Ectodermal cell (in vitro differentiated cells): ENCODE measurements at regions not wholly inside any gene's neighbourhood (a gene's known extent, or its start where the extent isn't known, plus 50 kb on each side); places are given as distances from the start of the nearest gene placed in this dataset.

Source experiments
- H3K27ac ChIP-seq: 2 replicates; pipeline ENCODE4 v1.7.0; 2013; ENCODE audit warnings: mild to moderate bottlenecking, low read depth, low read length; ENCODE audit not compliant: insufficient read depth, poor library complexity, severe bottlenecking
- H3K27me3 ChIP-seq: 2 replicates; pipeline ENCODE4 v1.7.0; 2013; ENCODE audit warnings: mild to moderate bottlenecking, low read length; ENCODE audit not compliant: insufficient read depth, control insufficient read depth, poor library complexity, severe bottlenecking
- H3K36me3 ChIP-seq: one replicate; pipeline ENCODE4 v1.7.0; 2013; ENCODE audit warnings: low read length; ENCODE audit not compliant: control insufficient read depth, insufficient read depth
- H3K4me1 ChIP-seq: one replicate; pipeline ENCODE4 v1.7.0; 2013; ENCODE audit warnings: low read length; ENCODE audit not compliant: control insufficient read depth, insufficient read depth
- H3K4me3 ChIP-seq: 2 replicates; pipeline ENCODE4 v1.7.0; 2013; ENCODE audit warnings: low read depth, low read length, control low read depth; ENCODE audit not compliant: insufficient read depth
- H3K9me3 ChIP-seq: 2 replicates; pipeline ENCODE4 v1.7.0; 2013; ENCODE audit warnings: mild to moderate bottlenecking, low read length, moderate library complexity; ENCODE audit not compliant: control insufficient read depth
- WGBS, 2 experiments: methylation state at CpG; one replicate each; pipeline ENCODE4 v1.1.7; 2013; ENCODE audit warnings: missing lambda C conversion rate in 2 of 2; 5-methylcytosine and 5-hydroxymethylcytosine counted together

- Histone ChIP-seq H3K9me3 (no peaks in the 10 kb centered on the region), H3K36me3 (no peaks in the 10 kb centered on the region), H3K4me3 (no peak overlapping the region), H3K27me3 (no peaks in the 10 kb centered on the region), H3K4me1 (no peaks in the 10 kb centered on the region), H3K27ac (no peak overlapping the region)
- 71 to 78% methylated on average over 2 of the region's 2 CpGs for WGBS, 2 experiments
Measured at GRCh38 chr4:62901101-62901500, 1508.1 kb downstream of the TECRL start.

DNA sequence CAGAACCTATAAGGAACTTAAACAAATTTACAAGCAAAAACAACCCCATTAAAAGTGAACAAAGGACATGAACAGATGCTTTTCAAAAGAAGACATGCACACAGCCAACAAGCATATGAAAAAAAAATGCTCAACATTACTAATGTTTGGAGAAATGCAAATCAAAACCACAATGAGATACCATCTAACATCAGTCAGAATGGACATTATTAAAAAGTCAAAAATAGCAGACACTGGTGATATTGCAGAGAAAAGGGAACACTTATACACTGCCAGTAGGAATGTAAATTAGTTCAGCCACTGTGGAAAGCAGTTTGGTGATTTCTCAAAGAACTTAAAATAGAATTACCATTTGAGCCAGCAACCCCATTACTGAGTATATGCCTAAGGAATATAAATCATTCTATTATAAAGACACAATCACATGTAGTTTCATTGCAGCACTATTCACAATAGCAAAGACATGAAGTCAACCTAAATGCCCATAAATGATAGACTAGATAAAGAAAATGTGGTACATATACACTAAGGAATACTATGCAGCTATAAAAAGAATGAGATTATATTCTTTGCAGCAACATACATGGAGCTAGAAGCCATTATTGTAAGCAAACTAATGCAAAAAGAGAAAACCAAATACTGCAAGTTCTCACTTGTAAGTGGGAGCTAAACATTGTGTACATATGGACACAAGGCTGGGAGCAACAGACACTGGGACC is 1509.4 kb downstream of the TECRL start:
- Histone ChIP-seq H3K4me1 (no peaks in the 10 kb centered on the region), H3K9me3 (no peaks in the 10 kb centered on the region), H3K27ac (no peak overlapping the region), H3K36me3 (no peaks in the 10 kb centered on the region), H3K4me3 (no peak overlapping the region), H3K27me3 (no peaks in the 10 kb centered on the region)

- Histone ChIP-seq H3K27ac (no peak overlapping the region), H3K27me3 (no peaks in the 10 kb centered on the region), H3K36me3 (no peaks in the 10 kb centered on the region), H3K9me3 (no peaks in the 10 kb centered on the region), H3K4me3 (no peak overlapping the region), H3K4me1 (no peaks in the 10 kb centered on the region)
- 92 to 96% methylated on average over 5 of the region's 5 CpGs for WGBS, 2 experiments
Measured at GRCh38 chr4:62898115-62898514, 1511.1 kb downstream of the TECRL start.

DNA sequence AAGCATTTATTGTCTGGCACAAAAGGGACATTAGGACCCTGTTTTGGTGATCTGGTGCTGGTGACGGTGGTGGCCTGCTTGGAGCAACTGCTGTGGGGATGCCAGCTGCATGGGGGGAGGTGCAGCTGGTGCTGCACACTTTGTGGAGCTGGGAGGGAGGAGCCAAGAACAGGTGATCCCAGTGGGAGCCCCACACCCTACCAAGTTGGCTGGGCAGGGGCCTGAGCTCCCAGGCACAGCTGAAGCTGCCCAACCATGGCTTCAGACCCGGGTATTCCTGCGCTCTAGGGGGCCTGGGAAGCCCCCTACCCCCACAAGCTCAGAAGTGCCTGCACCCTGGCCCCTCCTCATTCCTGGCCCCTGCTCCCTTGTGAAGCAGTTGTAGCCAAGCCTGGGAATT is 1512.5 kb downstream of the TECRL start:
- Histone ChIP-seq H3K9me3 (no peaks in the 10 kb centered on the region), H3K27me3 (no peaks in the 10 kb centered on the region), H3K27ac (no peak overlapping the region), H3K36me3 (no peaks in the 10 kb centered on the region), H3K4me1 (no peaks in the 10 kb centered on the region), H3K4me3 (no peak overlapping the region)
- WGBS, 2 experiments, result 89 to 96% methylated on average over 3 of the region's 3 CpGs

DNA sequence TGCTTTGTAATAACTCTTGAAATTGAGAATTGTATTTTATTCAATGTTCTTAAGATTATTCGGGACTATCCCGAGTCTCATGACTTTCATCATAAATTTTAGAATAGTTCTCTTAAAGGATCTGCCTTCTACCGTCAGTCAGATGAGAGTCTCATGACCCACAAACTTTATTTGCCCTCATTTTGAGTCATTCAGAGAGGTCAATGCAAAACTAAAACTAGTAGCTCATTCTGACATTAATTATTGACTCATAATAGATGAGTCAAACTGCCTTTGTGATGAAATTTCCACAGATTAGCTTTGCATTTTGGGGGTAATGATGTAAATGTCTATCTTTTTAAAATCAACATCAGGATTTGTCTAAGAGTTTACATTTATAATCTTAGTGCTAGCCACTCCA is 1527.3 kb downstream of the TECRL start:
- Histone ChIP-seq H3K36me3 (no peaks in the 10 kb centered on the region), H3K9me3 (no peaks in the 10 kb centered on the region), H3K4me3 (no peak overlapping the region), H3K27me3 (no peaks in the 10 kb centered on the region), H3K4me1 (no peaks in the 10 kb centered on the region), H3K27ac (no peak overlapping the region)
- 93 to 98% methylated on average over 3 of the region's 3 CpGs for WGBS, 2 experiments

DNA sequence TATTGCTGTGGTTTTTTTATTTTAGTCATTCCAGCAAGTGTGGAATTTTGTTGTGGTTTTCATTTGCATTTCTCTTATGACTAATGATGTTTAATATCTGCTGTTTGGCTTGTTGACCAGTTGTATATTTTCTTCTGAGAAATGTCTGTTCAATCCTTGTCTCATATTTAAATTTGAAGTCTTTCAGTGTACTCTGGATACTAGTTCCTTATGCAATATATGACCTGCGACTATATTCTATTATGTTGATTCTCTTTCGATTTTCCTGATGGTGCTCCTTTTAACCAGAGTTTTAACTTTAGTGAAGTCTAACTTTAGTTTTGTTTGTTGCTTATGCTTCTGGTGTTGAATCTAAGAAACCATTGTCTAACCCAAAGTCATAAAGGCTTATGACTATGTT is 1528.0 kb downstream of the TECRL start:
- H3K4me3 ChIP-seq, result no peak overlapping the region
- no peaks in the 10 kb centered on the region for H3K4me1 ChIP-seq

GRCh38 chr4:62872856-62873255 is 1536.4 kb downstream of the TECRL start:
- WGBS, 2 experiments, result 94% methylated on average over 3 of the region's 3 CpGs
- Histone ChIP-seq H3K36me3 (no peaks in the 10 kb centered on the region), H3K27ac (no peak overlapping the region), H3K27me3 (no peaks in the 10 kb centered on the region), H3K4me3 (no peak overlapping the region), H3K4me1 (no peaks in the 10 kb centered on the region), H3K9me3 (no peaks in the 10 kb centered on the region)

More for the DNA sequence above, 1528.0 kb downstream of the TECRL start:
- WGBS, 2 experiments, result 94 to 100% methylated on average over 2 of the region's 2 CpGs
- H3K27ac ChIP-seq, result no peak overlapping the region
- H3K9me3 ChIP-seq, result no peaks in the 10 kb centered on the region
- H3K27me3 ChIP-seq, result no peaks in the 10 kb centered on the region
- no peaks in the 10 kb centered on the region for H3K36me3 ChIP-seq

- H3K27ac ChIP-seq, result no peak overlapping the region
- no peaks in the 10 kb centered on the region for H3K36me3 ChIP-seq
- no peaks in the 10 kb centered on the region for H3K4me1 ChIP-seq
- H3K4me3 ChIP-seq, result no peak overlapping the region
- H3K9me3 ChIP-seq, result no peaks in the 10 kb centered on the region
- H3K27me3 ChIP-seq, result no peaks in the 10 kb centered on the region
- WGBS, 2 experiments, result 80% methylated on average over 1 of the region's 1 CpG; no CpG with 5 or more reads in 1 of the 2 experiments
Measured at GRCh38 chr4:62871078-62871477, 1538.2 kb downstream of the TECRL start.

DNA sequence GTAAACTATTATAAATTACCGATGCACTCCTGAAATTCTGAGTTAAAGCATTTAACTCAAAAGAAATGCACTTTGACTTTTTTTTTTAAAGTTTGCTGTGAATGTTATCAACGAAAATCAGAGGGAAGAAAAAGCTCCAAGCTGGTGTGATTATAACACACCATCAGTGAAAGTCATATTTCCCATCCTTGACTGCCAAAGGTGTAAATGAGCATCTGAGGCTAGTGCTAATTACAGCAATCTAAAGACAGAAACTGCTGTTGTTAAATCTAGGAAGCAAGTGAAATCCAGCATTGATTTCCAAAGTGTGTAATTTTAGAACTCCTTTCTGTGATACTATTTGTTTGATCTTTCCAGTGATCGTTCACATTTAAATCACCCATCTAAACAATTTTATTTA is 1538.8 kb downstream of the TECRL start:
- 95% methylated on average over 2 of the region's 3 CpGs; no CpG with 5 or more reads in 1 of the 2 experiments for whole genome bisulfite sequencing, 2 experiments
- no peak overlapping the region for H3K27ac ChIP-seq
- no peaks in the 10 kb centered on the region for H3K36me3 ChIP-seq
- H3K9me3 ChIP-seq, result no peaks in the 10 kb centered on the region
- no peaks in the 10 kb centered on the region for H3K27me3 ChIP-seq
- H3K4me1 ChIP-seq, result no peaks in the 10 kb centered on the region
- no peak overlapping the region for H3K4me3 ChIP-seq

- H3K27ac ChIP-seq, result no peak overlapping the region
- H3K36me3 ChIP-seq, result no peaks in the 10 kb centered on the region
- H3K9me3 ChIP-seq, result no peaks in the 10 kb centered on the region
- no peaks in the 10 kb centered on the region for H3K4me1 ChIP-seq
- 98 to 100% methylated on average over 3 of the region's 3 CpGs for WGBS, 2 experiments
- H3K4me3 ChIP-seq, result no peak overlapping the region
- H3K27me3 ChIP-seq, result no peaks in the 10 kb centered on the region
Measured at GRCh38 chr4:62865261-62865660, 1544.0 kb downstream of the TECRL start.

DNA sequence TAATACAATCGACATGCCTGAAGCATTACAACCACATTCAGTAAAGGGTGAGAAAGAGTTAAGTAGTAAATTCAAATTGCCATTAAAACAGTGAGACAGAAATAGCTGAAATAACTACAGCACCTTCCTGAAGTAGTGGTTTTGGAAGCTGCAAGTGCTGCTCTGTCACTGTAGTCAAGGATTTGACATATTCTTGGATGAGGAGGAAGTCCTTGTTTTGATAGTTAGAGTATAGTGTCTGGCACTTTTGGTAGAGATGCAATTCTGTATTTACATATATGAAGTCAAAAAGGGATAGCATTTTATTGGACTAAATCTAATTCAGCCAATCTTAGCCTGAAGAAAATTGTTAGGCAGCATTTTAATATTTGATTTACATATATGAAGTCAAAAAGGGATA is 1559.6 kb downstream of the TECRL start:
- Histone ChIP-seq H3K9me3 (no peaks in the 10 kb centered on the region), H3K27me3 (no peaks in the 10 kb centered on the region), H3K4me3 (no peak overlapping the region), H3K27ac (no peak overlapping the region), H3K4me1 (no peaks in the 10 kb centered on the region), H3K36me3 (no peaks in the 10 kb centered on the region)
- WGBS, 2 experiments, result 80% methylated on average over 1 of the region's 1 CpG; no CpG with 5 or more reads in 1 of the 2 experiments
